H9 (cell line): ENCODE measurements at regions not wholly inside any gene's neighbourhood (a gene's known extent, or its start where the extent isn't known, plus 50 kb on each side); places are given as distances from the start of the nearest gene placed in this dataset.

ENCODE experiments used
- DNase-seq: peaks from one replicate; pipeline ENCODE4 v3.0.0-alpha.2; 2017
- H2AFZ ChIP-seq: one replicate; pipeline ENCODE4 v1.6.1; 2013; ENCODE audit warnings: mild to moderate bottlenecking, low read length, control low read depth, moderate library complexity
- H2AK5ac ChIP-seq: 2 replicates; pipeline ENCODE4 v1.6.1; 2013; ENCODE audit warnings: low read length, control low read depth, mixed read lengths; ENCODE audit not compliant: insufficient read length
- H2BK120ac ChIP-seq: one replicate; pipeline ENCODE4 v1.6.1; 2013; ENCODE audit warnings: low read depth, mild to moderate bottlenecking, low read length, control low read depth, inconsistent platforms; ENCODE audit not compliant: poor library complexity, severe bottlenecking
- H2BK12ac ChIP-seq: 2 replicates; pipeline ENCODE4 v1.6.1; 2013; ENCODE audit warnings: low read length, control low read depth, mixed read lengths, low read depth; ENCODE audit not compliant: insufficient read length
- H2BK15ac ChIP-seq: 2 replicates; pipeline ENCODE4 v1.6.1; 2013; ENCODE audit warnings: low read depth, low read length, control low read depth
- H2BK20ac ChIP-seq: one replicate; pipeline ENCODE4 v1.6.1; 2013; ENCODE audit warnings: low read depth, mild to moderate bottlenecking, low read length, control low read depth, inconsistent platforms; ENCODE audit not compliant: poor library complexity, severe bottlenecking
- H2BK5ac ChIP-seq: 2 replicates; pipeline ENCODE4 v1.6.1; 2013; ENCODE audit warnings: low read length, control low read depth, mixed read lengths; ENCODE audit not compliant: insufficient read length
- H3K14ac ChIP-seq: 2 replicates; pipeline ENCODE4 v1.6.1; 2013; ENCODE audit warnings: low read length, control low read depth; ENCODE audit not compliant: insufficient read depth
- H3K18ac ChIP-seq: 2 replicates; pipeline ENCODE4 v1.6.1; 2013; ENCODE audit warnings: low read depth, mild to moderate bottlenecking, mixed read lengths, low read length, control low read depth; ENCODE audit not compliant: insufficient read length
- H3K23ac ChIP-seq: 2 replicates; pipeline ENCODE4 v1.6.1; 2013; ENCODE audit warnings: low read length, control low read depth, mixed read lengths, low read depth; ENCODE audit not compliant: insufficient read length
- H3K23me2 ChIP-seq: 2 replicates; pipeline ENCODE4 v1.6.1; 2013; ENCODE audit warnings: low read depth, mild to moderate bottlenecking, mixed read lengths, low read length, control low read depth; ENCODE audit not compliant: insufficient read length, poor library complexity, severe bottlenecking
- H3K27ac ChIP-seq: 2 replicates; pipeline ENCODE4 v1.5.1; 2013; ENCODE audit warnings: low read length, control low read depth, mixed read lengths, low read depth; ENCODE audit not compliant: insufficient read length
- H3K27me3 ChIP-seq: 2 replicates; pipeline ENCODE4 v1.6.1; 2013; ENCODE audit warnings: low read length, control low read depth, inconsistent platforms; ENCODE audit not compliant: insufficient read depth
- H3K4ac ChIP-seq: 2 replicates; pipeline ENCODE4 v1.6.1; 2013; ENCODE audit warnings: low read depth, mild to moderate bottlenecking, control low read depth, inconsistent platforms, low read length, moderate library complexity
- H3K4me1 ChIP-seq: 2 replicates; pipeline ENCODE4 v1.6.1; 2013; ENCODE audit warnings: low read length, control low read depth, inconsistent platforms; ENCODE audit not compliant: insufficient read depth
- H3K4me2 ChIP-seq: 2 replicates; pipeline ENCODE4 v1.6.1; 2013; ENCODE audit warnings: low read length, control low read depth, mixed read lengths; ENCODE audit not compliant: insufficient read length, insufficient read depth
- H3K56ac ChIP-seq: 2 replicates; pipeline ENCODE4 v1.6.1; 2013; ENCODE audit warnings: low read depth, mild to moderate bottlenecking, mixed read lengths, low read length, control low read depth; ENCODE audit not compliant: insufficient read length
- H3K79me1 ChIP-seq: 2 replicates; pipeline ENCODE4 v1.6.1; 2013; ENCODE audit warnings: low read depth, mild to moderate bottlenecking, moderate library complexity, low read length, control low read depth, inconsistent platforms; ENCODE audit not compliant: insufficient read depth, poor library complexity, severe bottlenecking
- H3K79me2 ChIP-seq: 2 replicates; pipeline ENCODE4 v1.6.1; 2013; ENCODE audit warnings: low read length, control low read depth, inconsistent platforms; ENCODE audit not compliant: insufficient read depth
- H3K9ac ChIP-seq: 2 replicates; pipeline ENCODE4 v1.6.1; 2013; ENCODE audit warnings: low read length, control low read depth, mixed read lengths; ENCODE audit not compliant: insufficient read length; ENCODE audit errors: extremely low read depth
- H3K9me3 ChIP-seq: one replicate; pipeline ENCODE4 v1.6.1; 2013; ENCODE audit warnings: low read depth, low read length, inconsistent platforms; ENCODE audit not compliant: control insufficient read depth
- H3T11ph ChIP-seq: one replicate; pipeline ENCODE4 v1.6.1; 2013; ENCODE audit warnings: mild to moderate bottlenecking, low read length, control low read depth, inconsistent platforms
- H4K20me1 ChIP-seq: one replicate; pipeline ENCODE4 v1.6.1; 2013; ENCODE audit not compliant: control insufficient read depth, insufficient read length, insufficient read depth
- H4K5ac ChIP-seq: 2 replicates; pipeline ENCODE4 v1.6.1; 2013; ENCODE audit warnings: low read depth, mild to moderate bottlenecking, mixed read lengths, low read length, control low read depth; ENCODE audit not compliant: insufficient read length
- H4K8ac ChIP-seq: replicated peaks from 2 replicates; pipeline ENCODE4 v1.6.1; 2013; ENCODE audit warnings: low read length, control low read depth, mixed read lengths, low read depth; ENCODE audit not compliant: insufficient read length
- H4K91ac ChIP-seq: 2 replicates; pipeline ENCODE4 v1.6.1; 2013; ENCODE audit warnings: low read depth, mild to moderate bottlenecking, moderate library complexity, mixed read lengths, low read length, control low read depth; ENCODE audit not compliant: insufficient read length
- H3K27ac Mint-ChIP-seq, 3 experiments: 2 replicates in 2 of 3; 3 replicates in 1 of 3; pipeline ENCODE4 v1.8.0; 2020 to 2021; ENCODE audit warnings: mixed read lengths in 3 of 3, mild to moderate bottlenecking in 1 of 3, moderate library complexity in 1 of 3
- H3K27me3 Mint-ChIP-seq: 2 replicates; pipeline ENCODE4 v1.8.0; 2021; ENCODE audit warnings: low read depth, mild to moderate bottlenecking, moderate library complexity, mixed read lengths
- H3K36me3 Mint-ChIP-seq, 3 experiments: 2 replicates in 2 of 3; 3 replicates in 1 of 3; pipeline ENCODE4 v1.8.0; 2020 to 2021; ENCODE audit warnings: low read depth in 3 of 3, mixed read lengths in 3 of 3; ENCODE audit not compliant: insufficient read depth in 1 of 3
- H3K4me1 Mint-ChIP-seq, 2 experiments: 2 replicates each; pipeline ENCODE4 v1.8.0; 2020; ENCODE audit warnings: mixed read lengths in 2 of 2
- H3K4me3 Mint-ChIP-seq, 2 experiments: 2 replicates in 1 of 2; 3 replicates in 1 of 2; pipeline ENCODE4 v1.8.0; 2020 to 2021; ENCODE audit warnings: mild to moderate bottlenecking in 2 of 2, mixed read lengths in 2 of 2, moderate library complexity in 1 of 2
- H3K9me3 Mint-ChIP-seq, 2 experiments: 2 replicates in 1 of 2; 3 replicates in 1 of 2; pipeline ENCODE4 v1.8.0; 2020; ENCODE audit warnings: mild to moderate bottlenecking in 2 of 2, mixed read lengths in 2 of 2, moderate library complexity in 1 of 2
- WGBS: extraction: QIAGEN DNeasy Blood & Tissue Kit; methylation state at CpG from one replicate; pipeline ENCODE4 v1.1.7; 2013; ENCODE audit warnings: missing lambda C conversion rate, low lambda C conversion rate, mixed read lengths; ENCODE audit not compliant: insufficient read length; ENCODE audit errors: extremely low coverage; 5-methylcytosine and 5-hydroxymethylcytosine counted together
- TF ChIP-seq, protein P1 (sequence below): fragments of 200-600 bp; sonication (generic); conservative IDR thresholded peaks from 3 replicates; pipeline ENCODE4 v1.8.0; 2021; ENCODE audit warnings: antibody characterized with exemption, mild to moderate bottlenecking

DNA sequence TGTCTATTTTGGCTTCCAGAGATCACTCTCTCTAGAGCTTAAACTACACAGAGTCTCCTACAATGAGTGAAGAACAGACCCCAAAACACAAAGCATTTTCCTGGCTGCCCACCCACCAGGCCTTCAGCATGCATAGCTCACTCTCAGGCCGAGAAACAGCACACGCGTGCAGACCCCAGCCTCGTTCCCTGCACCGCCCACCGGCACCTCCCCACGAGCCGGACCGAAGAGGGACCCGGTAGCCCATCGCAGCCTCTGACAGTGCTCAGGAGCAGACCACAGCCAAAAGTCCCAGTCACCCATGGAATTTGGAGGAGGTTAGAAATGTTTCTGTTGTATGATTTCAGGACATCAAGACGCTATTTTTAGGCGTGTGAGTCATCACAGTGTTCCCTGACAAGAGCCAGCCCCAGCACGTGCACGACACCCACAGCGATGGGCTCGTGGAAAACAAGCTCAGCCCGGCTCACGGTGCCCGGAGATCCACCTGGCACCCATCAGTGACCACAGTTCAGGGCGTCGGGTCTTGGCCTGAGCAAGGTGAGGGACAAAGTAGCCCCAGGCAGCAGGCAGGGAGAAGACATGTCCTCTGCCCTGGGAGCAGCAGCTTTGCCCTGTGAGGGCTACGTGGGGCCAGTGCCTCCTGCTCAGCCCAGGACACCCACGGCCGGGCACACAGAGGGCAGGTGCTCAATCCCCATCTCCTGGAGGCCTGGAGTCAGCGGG, 50.1 kb upstream of the SPACA7 start:
- Histone ChIP-seq H2AK5ac (no peak overlapping the region), H2BK15ac (no peak overlapping the region)
- no peak overlapping the region for H3K4me3 Mint-ChIP-seq

More for the DNA sequence above, 50.1 kb upstream of the SPACA7 start:
- DNase-seq: no peak
- Histone ChIP-seq H3K18ac (no peak overlapping the region), H3K14ac (no peak overlapping the region; the same call in 1 of the 2 replicates), H4K20me1 (no peaks in the 10 kb centered on the region), H2BK12ac (no peak overlapping the region), H3K9me3 (no peaks in the 10 kb centered on the region), H4K5ac (no peak overlapping the region), H3K4me1 (no peaks in the 10 kb centered on the region), H3K23me2 (no peaks in the 10 kb centered on the region), H2AFZ (no peak overlapping the region), H2BK20ac (no peak overlapping the region), H2BK5ac (no peak overlapping the region), H3K9ac (no peak overlapping the region), H3K23ac (no peak overlapping the region), H3K27ac (no peak overlapping the region), H3T11ph (no peak overlapping the region), H3K79me2 (no peaks in the 10 kb centered on the region), H3K79me1 (no peaks in the 10 kb centered on the region), H4K91ac (no peak overlapping the region), H3K4me2 (no peak overlapping the region), H3K56ac (no peak overlapping the region), H3K27me3 (peaks cover 8% of the 10 kb centered on the region; the same call in 1 of the 2 replicates), H4K8ac (no peak overlapping the region), H2BK120ac (no peak overlapping the region), H3K4ac (no peak overlapping the region)
- H3K27ac Mint-ChIP-seq: no peak overlapping the region
- peaks cover 48% of the 10 kb centered on the region for H3K27me3 Mint-ChIP-seq
- TF ChIP-seq, protein P1, sequence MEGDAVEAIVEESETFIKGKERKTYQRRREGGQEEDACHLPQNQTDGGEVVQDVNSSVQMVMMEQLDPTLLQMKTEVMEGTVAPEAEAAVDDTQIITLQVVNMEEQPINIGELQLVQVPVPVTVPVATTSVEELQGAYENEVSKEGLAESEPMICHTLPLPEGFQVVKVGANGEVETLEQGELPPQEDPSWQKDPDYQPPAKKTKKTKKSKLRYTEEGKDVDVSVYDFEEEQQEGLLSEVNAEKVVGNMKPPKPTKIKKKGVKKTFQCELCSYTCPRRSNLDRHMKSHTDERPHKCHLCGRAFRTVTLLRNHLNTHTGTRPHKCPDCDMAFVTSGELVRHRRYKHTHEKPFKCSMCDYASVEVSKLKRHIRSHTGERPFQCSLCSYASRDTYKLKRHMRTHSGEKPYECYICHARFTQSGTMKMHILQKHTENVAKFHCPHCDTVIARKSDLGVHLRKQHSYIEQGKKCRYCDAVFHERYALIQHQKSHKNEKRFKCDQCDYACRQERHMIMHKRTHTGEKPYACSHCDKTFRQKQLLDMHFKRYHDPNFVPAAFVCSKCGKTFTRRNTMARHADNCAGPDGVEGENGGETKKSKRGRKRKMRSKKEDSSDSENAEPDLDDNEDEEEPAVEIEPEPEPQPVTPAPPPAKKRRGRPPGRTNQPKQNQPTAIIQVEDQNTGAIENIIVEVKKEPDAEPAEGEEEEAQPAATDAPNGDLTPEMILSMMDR: no peak
- H3K9me3 Mint-ChIP-seq: no peaks in the 10 kb centered on the region
- no peaks in the 10 kb centered on the region for H3K36me3 Mint-ChIP-seq
- no CpG with 5 or more reads among the region's 26 CpGs for WGBS
- H3K4me1 Mint-ChIP-seq: peaks cover 4 to 18% of the 10 kb centered on the region in 2 experiments
